Stimulated activated CD4-positive, alpha-beta T cell treated with anti-CD3 and anti-CD28 coated beads, Interleukin-4, amount 100 ng/mL, for 1 hour (primary cell): ENCODE measurements at regions not wholly inside any gene's neighbourhood (a gene's known extent, or its start where the extent isn't known, plus 50 kb on each side); places are given as distances from the start of the nearest gene placed in this dataset.
"Not testable (repeated sequence)": the region's sequence is repeated elsewhere in the genome, so short reads cannot be mapped to it uniquely, and the experiment has no call there.

Experiments
- DNase-seq: peaks from one replicate; pipeline ENCODE4 v3.0.0-alpha.2; 2020

- no peak for DNase-seq
Measured at GRCh38 chr9:135299239-135299590, 180.4 kb upstream of the PPP1R26 start.

DNA sequence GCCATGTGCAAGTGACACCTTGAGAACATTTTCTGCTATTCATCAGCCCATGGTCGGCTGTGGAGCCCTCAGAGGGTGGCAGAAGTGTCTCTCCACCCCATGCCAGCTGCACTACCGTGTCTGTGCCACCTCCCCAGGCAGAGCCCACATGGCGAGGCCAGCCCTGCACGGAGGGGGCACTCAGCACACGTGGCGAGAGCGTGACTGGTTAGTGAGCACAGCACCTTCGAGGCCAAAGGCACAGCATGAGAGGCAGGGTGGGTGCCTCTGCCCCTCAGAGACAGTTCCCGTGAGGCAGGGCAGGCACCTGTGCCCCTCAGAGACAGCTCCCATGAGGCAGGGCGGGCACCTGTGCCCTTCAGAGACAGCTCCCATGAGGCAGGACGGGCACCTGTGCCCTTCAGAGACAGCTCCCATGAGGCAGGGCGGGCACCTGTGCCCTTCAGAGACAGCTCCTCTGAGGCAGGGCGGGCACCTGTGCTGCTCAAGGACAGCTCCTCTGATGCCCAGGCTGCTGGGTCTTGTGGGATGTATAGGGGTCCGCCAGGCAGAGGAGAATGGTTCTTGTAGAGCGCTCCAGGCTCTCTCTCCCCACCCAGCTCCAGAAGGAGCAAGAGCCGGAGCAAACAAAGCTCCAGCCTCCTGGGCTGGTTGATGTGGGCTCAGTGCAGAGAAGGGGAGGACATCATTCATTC is 179.8 kb upstream of the PPP1R26 start:
- no peak for DNase-seq

GRCh38 chr9:135300346-135301141 is 179.0 kb upstream of the PPP1R26 start:
- no peak for DNase-seq

GRCh38 chr9:135301271-135302263 is 178.0 kb upstream of the PPP1R26 start:
- DNase-seq = no peak

DNA sequence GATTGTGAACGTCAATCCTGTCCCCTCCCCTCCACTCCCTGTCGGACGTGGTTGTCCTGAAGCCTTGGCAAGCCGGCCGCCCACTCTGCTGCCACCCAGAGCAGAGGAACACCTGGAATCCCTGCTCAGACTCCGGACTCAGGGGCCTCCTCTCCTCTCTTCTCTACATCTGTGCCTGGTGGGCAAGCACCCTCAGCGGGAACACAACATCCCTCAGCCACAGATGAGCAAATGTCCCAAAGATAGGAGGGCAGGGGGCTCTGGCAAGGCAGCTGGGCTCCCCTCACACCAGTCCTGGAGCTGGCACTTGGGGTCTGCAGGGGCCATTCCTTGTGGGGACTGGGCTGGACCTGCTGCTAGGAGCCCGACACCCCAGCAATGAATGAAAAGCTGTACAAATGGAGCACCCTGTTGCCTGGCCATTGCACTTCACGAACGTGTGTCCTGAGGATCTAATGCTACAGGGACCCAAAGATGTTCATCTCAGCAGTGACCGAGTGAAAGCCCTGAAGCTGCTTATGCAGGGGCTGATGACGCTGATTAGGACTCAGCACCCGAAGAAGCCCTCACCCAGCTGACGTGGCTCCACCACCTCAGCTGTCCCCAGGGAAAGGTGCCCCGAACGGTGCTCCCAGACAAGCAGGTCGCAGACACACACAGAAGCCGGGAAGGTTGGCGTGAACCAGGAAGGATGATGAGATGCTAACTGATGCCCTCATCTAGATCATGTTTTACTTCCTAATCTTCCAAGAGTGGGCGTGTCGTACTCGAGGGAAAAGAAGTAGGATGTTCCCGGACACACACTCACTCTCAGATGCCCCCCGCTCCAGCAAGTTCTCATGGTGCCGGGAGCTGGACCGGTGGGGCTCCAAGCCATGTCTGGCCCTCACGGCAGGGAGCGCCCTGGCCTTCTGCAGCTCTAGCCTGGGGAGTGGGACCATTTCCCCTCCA is 177.0 kb upstream of the PPP1R26 start:
- DNase-seq = no peak

- no peak for DNase-seq
Measured at GRCh38 chr9:135303280-135303647, 176.3 kb upstream of the PPP1R26 start.

DNA sequence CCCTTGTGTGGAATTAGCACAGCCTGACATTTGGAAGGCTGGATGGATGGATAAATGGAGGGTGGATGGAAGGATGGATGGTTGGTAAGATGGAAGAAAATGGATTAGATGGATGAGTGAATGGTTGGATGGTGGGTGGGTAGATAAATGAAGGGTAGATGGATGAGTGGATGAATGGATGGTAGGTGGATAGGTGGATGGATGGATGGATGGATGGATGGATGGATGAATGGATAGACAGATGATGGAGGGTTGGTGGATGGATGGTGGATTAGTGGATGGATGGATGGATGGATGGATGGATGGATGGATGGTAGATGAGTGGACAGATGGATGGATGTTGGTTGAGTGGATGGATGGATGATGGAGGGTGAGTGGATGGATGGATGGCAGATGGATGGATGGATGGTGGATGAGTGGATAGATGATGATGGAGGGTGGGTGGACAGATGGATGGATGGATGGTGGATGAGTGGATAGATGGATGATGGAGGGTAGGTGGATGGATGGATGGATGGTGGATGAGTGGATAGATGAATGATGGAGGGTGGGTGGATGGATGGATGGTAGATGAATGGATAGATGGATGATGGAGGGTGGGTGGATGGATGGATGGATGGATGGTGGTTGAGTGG is 175.6 kb upstream of the PPP1R26 start:
- no peak for DNase-seq

GRCh38 chr9:135304886-135305285 is 174.7 kb upstream of the PPP1R26 start:
- DNase-seq = no peak

DNA sequence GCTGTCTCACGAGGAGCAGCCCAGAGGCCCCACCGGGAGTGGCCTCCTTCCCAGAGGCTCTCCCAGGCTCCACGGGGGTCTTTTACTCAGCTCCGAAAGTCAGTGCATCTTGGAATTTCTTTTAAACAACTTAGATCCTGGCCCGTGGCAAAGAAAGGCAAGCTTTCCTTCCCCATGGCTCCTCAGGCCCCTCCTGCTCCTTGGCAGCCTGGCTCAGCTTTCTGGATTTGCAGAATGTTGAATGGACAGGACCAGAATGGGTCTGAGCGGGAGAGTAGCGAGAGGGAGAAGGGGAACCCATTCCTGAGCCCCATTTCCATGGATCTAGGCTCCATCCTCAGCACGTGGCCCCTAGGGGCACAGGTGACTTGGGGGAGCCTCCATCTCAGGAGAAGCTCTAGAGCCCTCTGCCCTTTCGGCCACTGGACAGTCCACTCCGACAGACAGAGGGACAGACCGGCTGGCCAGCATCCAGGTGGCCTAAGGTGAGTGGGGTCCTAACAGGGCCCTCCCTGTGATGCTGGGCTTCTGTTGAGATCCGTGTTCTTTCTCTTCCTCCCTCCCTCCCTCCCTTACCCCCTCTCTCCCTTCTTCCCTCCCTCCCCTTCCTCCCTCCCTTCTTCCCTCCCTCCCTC is 173.9 kb upstream of the PPP1R26 start:
- no peak for DNase-seq

DNA sequence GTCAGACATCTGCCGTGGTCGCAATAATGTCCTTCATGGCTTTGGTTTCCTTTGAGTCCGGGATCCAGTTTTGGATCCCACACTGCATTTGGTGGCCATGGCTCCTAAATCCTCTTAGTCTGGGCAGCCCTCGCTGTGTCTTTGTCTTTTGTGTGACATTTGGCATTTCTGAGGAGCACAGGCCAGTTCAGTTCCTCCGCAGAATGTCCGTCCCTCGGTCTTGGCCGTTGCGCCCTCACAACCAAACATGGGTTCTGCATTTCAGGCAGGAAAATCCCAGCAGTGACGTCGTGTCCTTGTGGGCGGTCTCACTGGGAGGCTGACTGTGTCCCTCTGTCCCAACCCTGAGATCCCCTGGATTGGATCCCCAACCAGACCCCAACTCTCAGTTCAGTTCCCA is 172.9 kb upstream of the PPP1R26 start:
- DNase-seq = no peak

GRCh38 chr9:135307300-135307699 is 172.3 kb upstream of the PPP1R26 start:
- DNase-seq = no peak

DNA sequence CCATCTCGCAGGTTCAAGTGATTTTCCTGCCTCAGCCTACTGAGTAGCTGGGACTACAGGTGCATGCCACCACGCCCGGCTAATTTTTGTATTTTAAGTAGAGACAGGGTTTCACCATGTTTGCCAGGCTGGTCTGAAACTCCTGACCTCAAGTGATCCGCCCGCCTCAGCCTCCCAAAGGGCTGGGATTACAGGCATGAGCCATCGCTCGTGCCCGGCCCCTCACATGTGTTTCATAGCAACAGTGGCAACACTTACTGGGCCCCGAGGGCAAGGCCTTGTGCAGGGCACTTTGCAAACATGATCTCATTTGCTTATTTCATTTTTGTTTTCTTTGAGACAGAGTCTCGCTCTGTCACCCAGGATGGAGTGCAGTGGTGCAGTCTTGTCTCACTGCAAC is 171.7 kb upstream of the PPP1R26 start:
- DNase-seq = not testable (repeated sequence)

GRCh38 chr9:135308821-135309762 is 170.5 kb upstream of the PPP1R26 start:
- DNase-seq = no peak

- DNase-seq = no peak
Measured at GRCh38 chr9:135309763-135310125, 169.8 kb upstream of the PPP1R26 start.

GRCh38 chr9:135310134-135310533 is 169.4 kb upstream of the PPP1R26 start:
- DNase-seq = no peak

- no peak for DNase-seq
Measured at GRCh38 chr9:135315572-135315971, 164.0 kb upstream of the PPP1R26 start.

GRCh38 chr9:135320331-135320730 is 159.3 kb upstream of the PPP1R26 start:
- DNase-seq = no peak

- no peak for DNase-seq
Measured at GRCh38 chr9:135320943-135321342, 158.6 kb upstream of the PPP1R26 start.

DNA sequence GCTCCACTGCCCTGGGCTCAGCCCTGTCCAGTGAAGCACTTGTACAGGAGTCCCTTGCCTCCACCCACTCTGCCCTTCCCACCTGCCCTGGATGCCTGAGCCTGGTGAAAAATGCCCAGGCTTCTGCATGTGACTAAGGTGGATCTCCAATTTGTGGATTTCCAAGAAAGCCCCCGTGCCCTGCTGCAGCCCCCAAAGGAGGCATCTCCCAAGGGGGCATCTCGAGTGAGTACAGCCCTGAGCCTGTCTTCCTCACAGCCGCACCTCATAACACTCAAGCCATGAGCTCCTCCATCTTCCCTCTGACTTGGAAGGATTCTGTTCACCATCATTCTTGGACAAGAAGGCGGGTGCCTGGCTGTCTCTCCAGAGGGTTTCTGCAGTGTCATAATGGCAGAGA is 158.0 kb upstream of the PPP1R26 start:
- no peak for DNase-seq

DNA sequence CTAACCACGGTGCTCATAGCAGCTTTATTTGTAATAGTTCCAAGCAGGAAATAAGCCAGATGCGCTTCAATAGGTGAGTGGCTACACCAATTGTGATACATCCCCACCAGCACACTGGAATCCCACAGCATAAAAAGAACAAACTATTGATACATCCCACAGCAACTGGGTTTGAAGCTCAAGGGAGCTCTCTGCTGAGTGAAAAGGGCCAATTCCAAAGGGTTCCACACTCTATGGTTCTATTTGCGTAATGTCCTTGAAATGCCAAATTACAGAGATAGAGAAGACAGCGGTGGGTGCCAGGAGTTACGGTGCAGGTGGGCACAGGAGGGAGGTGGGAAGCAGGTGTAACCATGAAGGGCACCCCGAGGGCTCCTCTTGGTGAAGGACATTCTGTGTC is 155.3 kb upstream of the PPP1R26 start:
- no peak for DNase-seq
